ENCODE measurements at regions not wholly inside any gene's neighbourhood (a gene's known extent, or its start where the extent isn't known, plus 50 kb on each side); places are given as distances from the start of the nearest gene placed in this dataset.

GRCh38 chr14:84209031-84209430, 1320.9 kb upstream of the FLRT2 start:
- H3K36me3 ChIP-seq (ENCODE audit: control insufficient read depth in 2 of 2, insufficient read depth in 1 of 2, low read length in 2 of 2) = no peaks in the 10 kb centered on the region
- no peaks in the 10 kb centered on the region for H3K9me3 ChIP-seq (ENCODE audit: control insufficient read depth, insufficient read depth, low read depth, low read length)
- H3K4me3 ChIP-seq (ENCODE audit: low read depth, low read length) = no peak overlapping the region
- no peaks in the 10 kb centered on the region for H3K4me1 ChIP-seq (ENCODE audit: control insufficient read depth, insufficient read depth, low read length)
- CTCF ChIA-PET = no interaction called here
- POLR2A ChIA-PET = no interaction called here
- TF ChIP-seq WT1 (tag by site-specific recombination; IDR thresholded peaks at IDR 0.05) (no peak), GLIS2 (tag by site-specific recombination; IDR thresholded peaks at IDR 0.05) (no peak), ZSCAN4 (tag by site-specific recombination; IDR thresholded peaks at IDR 0.05) (no peak), ZNF426 (tag by site-specific recombination; IDR thresholded peaks at IDR 0.05) (no peak), REST (tag by site-specific recombination; IDR thresholded peaks at IDR 0.05) (no peak), YY1 (tag by site-specific recombination; IDR thresholded peaks at IDR 0.05) (no peak), ZNF558 (tag by site-specific recombination; IDR thresholded peaks at IDR 0.05) (no peak), ZNF76 (tag by site-specific recombination; IDR thresholded peaks at IDR 0.05; ENCODE audit: borderline replicate concordance, low read depth) (no peak), ZNF514 (tag by site-specific recombination; IDR thresholded peaks at IDR 0.05) (no peak), MZF1 (tag by site-specific recombination; IDR thresholded peaks at IDR 0.05; ENCODE audit: borderline replicate concordance) (no peak)
- no peak overlapping the region for H3K27ac ChIP-seq (ENCODE audit: extremely low read depth, low read depth, low read length)

- H3K4me1 ChIP-seq (ENCODE audit: control insufficient read depth, insufficient read depth, low read length) = no peaks in the 10 kb centered on the region
- ChIA-PET CTCF (no interaction called here), POLR2A (no interaction called here)
- no peaks in the 10 kb centered on the region for H3K36me3 ChIP-seq (ENCODE audit: control insufficient read depth in 2 of 2, insufficient read depth in 1 of 2, low read length in 2 of 2)
- TF ChIP-seq ZNF664 (tag by site-specific recombination; IDR thresholded peaks at IDR 0.05) (no peak), KLF8 (tag by site-specific recombination; IDR thresholded peaks at IDR 0.05) (no peak), ZNF629 (tag by site-specific recombination; IDR thresholded peaks at IDR 0.05) (no peak), ZFP41 (tag by site-specific recombination; IDR thresholded peaks at IDR 0.05; ENCODE audit: borderline replicate concordance) (no peak), ZNF747 (tag by site-specific recombination; IDR thresholded peaks at IDR 0.05) (no peak), ZNF10 (tag by site-specific recombination; IDR thresholded peaks at IDR 0.05) (no peak), ZFP69B (tag by site-specific recombination; IDR thresholded peaks at IDR 0.05) (no peak), ZBTB20 (tag by site-specific recombination; IDR thresholded peaks at IDR 0.05) (no peak), ZNF549 (tag by site-specific recombination; IDR thresholded peaks at IDR 0.05) (no peak)
- no peak overlapping the region for H3K4me3 ChIP-seq (ENCODE audit: low read depth, low read length)
- H3K9me3 ChIP-seq (ENCODE audit: control insufficient read depth, insufficient read depth, low read depth, low read length) = no peaks in the 10 kb centered on the region
- H3K27ac ChIP-seq (ENCODE audit: extremely low read depth, low read depth, low read length) = no peak overlapping the region
Observed at GRCh38 chr14:84217066-84217465, 1312.9 kb upstream of the FLRT2 start.

GRCh38 chr14:84225268-84225667, 1304.7 kb upstream of the FLRT2 start:
- POLR2A ChIA-PET = no interaction called here
- Histone ChIP-seq H3K36me3 (ENCODE audit: control insufficient read depth in 2 of 2, insufficient read depth in 1 of 2, low read length in 2 of 2) (no peaks in the 10 kb centered on the region), H3K4me1 (ENCODE audit: control insufficient read depth, insufficient read depth, low read length) (no peaks in the 10 kb centered on the region), H3K9me3 (ENCODE audit: control insufficient read depth, insufficient read depth, low read depth, low read length) (no peaks in the 10 kb centered on the region), H3K27ac (ENCODE audit: extremely low read depth, low read depth, low read length) (no peak overlapping the region), H3K4me3 (ENCODE audit: low read depth, low read length) (no peak overlapping the region)
- CTCF ChIA-PET = no interaction called here
- TF ChIP-seq ZNF155 (tag by site-specific recombination; IDR thresholded peaks at IDR 0.05) (no peak), AEBP2 (tag by site-specific recombination; IDR thresholded peaks at IDR 0.05; ENCODE audit: borderline replicate concordance) (no peak), ZNF274 (IDR thresholded peaks at IDR 0.05; ENCODE audit: low read length) (no peak), ZNF274 (tag by site-specific recombination; IDR thresholded peaks at IDR 0.05; ENCODE audit: borderline replicate concordance) (no peak), OSR2 (tag by site-specific recombination; IDR thresholded peaks at IDR 0.05) (no peak), ZNF335 (tag by site-specific recombination; conservative IDR thresholded peaks at IDR 0.05) (no peak), ZFHX2 (tag by site-specific recombination; conservative IDR thresholded peaks at IDR 0.05) (no peak), ZNF426 (tag by site-specific recombination; IDR thresholded peaks at IDR 0.05) (no peak), ZNF792 (tag by site-specific recombination; IDR thresholded peaks at IDR 0.05) (no peak), ZNF23 (tag by site-specific recombination; IDR thresholded peaks at IDR 0.05; ENCODE audit: borderline replicate concordance) (no peak), MZF1 (tag by site-specific recombination; IDR thresholded peaks at IDR 0.05; ENCODE audit: borderline replicate concordance) (no peak), GLI2 (tag by site-specific recombination; IDR thresholded peaks at IDR 0.05; ENCODE audit: borderline replicate concordance, low read depth) (no peak), ZNF664 (tag by site-specific recombination; IDR thresholded peaks at IDR 0.05) (no peak)
